HuH-7 (cell line): ENCODE measurements at regions not wholly inside any gene's neighbourhood (a gene's known extent, or its start where the extent isn't known, plus 50 kb on each side); places are given as distances from the start of the nearest gene placed in this dataset.

Source experiments
- DNase-seq: peaks from one replicate; pipeline ENCODE4 v3.0.0; 2011; ENCODE audit warnings: low spot score

- no peak for DNase-seq
Observed at GRCh38 chr10:43957267-43958070, 308.8 kb upstream of the ZNF32 start.

- DNase-seq: no peak
Observed at GRCh38 chr10:43955978-43956377, 307.3 kb upstream of the ZNF32 start.

GRCh38 chr10:43955002-43955596 lies 306.4 kb upstream of the ZNF32 start:
- DNase-seq: no peak

GRCh38 chr10:43953672-43954071 lies 305.0 kb upstream of the ZNF32 start:
- DNase-seq: no peak

- DNase-seq: no peak
Observed at GRCh38 chr10:43952760-43953159, 304.1 kb upstream of the ZNF32 start.

GRCh38 chr10:43949351-43949750 lies 300.7 kb upstream of the ZNF32 start:
- no peak for DNase-seq

- DNase-seq: no peak
Observed at GRCh38 chr10:43946445-43946844, 297.8 kb upstream of the ZNF32 start.

- DNase-seq: no peak
Observed at GRCh38 chr10:43945908-43946307, 297.2 kb upstream of the ZNF32 start.

- no peak for DNase-seq
Observed at GRCh38 chr10:43945094-43945730, 296.5 kb upstream of the ZNF32 start.

- DNase-seq: no peak
Observed at GRCh38 chr10:43944381-43945093, 295.9 kb upstream of the ZNF32 start.

GRCh38 chr10:43943818-43944360 lies 295.2 kb upstream of the ZNF32 start:
- no peak for DNase-seq

GRCh38 chr10:43943119-43943817 lies 294.6 kb upstream of the ZNF32 start:
- no peak for DNase-seq

GRCh38 chr10:43942096-43942850 lies 293.6 kb upstream of the ZNF32 start:
- no peak for DNase-seq

- DNase-seq: no peak
Observed at GRCh38 chr10:43940898-43941837, 292.5 kb upstream of the ZNF32 start.

- no peak for DNase-seq
Observed at GRCh38 chr10:43939939-43940820, 291.5 kb upstream of the ZNF32 start.

- no peak for DNase-seq
Observed at GRCh38 chr10:43939389-43939938, 290.8 kb upstream of the ZNF32 start.

- DNase-seq: no peak
Observed at GRCh38 chr10:43938810-43939209, 290.1 kb upstream of the ZNF32 start.

- no peak for DNase-seq
Observed at GRCh38 chr10:43931308-43931930, 282.7 kb upstream of the ZNF32 start.
